WTC11 (cell line): ENCODE measurements at regions not wholly inside any gene's neighbourhood (a gene's known extent, or its start where the extent isn't known, plus 50 kb on each side); places are given as distances from the start of the nearest gene placed in this dataset.

ENCODE experiments used
- ATAC-seq: fragments of 200-7000 bp; cut with Tn5 transposase; 2 replicates; pipeline ENCODE4 v1.10.0; 2021; ENCODE audit warnings: mild to moderate bottlenecking, moderate library complexity
- CTCF ChIA-PET: fragments of 300-600 bp; sonication (Branson Sonifier 250); formaldehyde crosslinking; loops from one replicate; lab custom pipeline; 2021; ENCODE audit warnings: antibody characterized with exemption; lab: Charles Lee
- POLR2A ChIA-PET: fragments of 350-600 bp; sonication (Branson Sonifier 250); formaldehyde crosslinking; loops from one replicate; lab custom pipeline; 2021; ENCODE audit warnings: antibody characterized with exemption; lab: Charles Lee
- DNase-seq: peaks from one replicate; pipeline ENCODE4 v3.0.0; 2021; ENCODE audit warnings: low spot score
- H3K27ac Mint-ChIP-seq: 2 replicates; pipeline ENCODE4 v1.8.0; 2021; ENCODE audit warnings: mixed read lengths
- H3K27me3 Mint-ChIP-seq: 2 replicates; pipeline ENCODE4 v1.8.0; 2021; ENCODE audit warnings: low read depth, mild to moderate bottlenecking, moderate library complexity, mixed read lengths
- H3K36me3 Mint-ChIP-seq: 2 replicates; pipeline ENCODE4 v1.8.0; 2021; ENCODE audit warnings: mixed read lengths
- H3K4me1 Mint-ChIP-seq: 2 replicates; pipeline ENCODE4 v1.8.0; 2022; ENCODE audit warnings: mixed read lengths
- H3K4me3 Mint-ChIP-seq: 2 replicates; pipeline ENCODE4 v1.8.0; 2021; ENCODE audit warnings: mild to moderate bottlenecking, moderate library complexity, mixed read lengths
- H3K9me3 Mint-ChIP-seq: 2 replicates; pipeline ENCODE4 v1.8.0; 2021; ENCODE audit warnings: mixed read lengths
- ATF1 ChIP-seq: sonication (generic); formaldehyde crosslinking; IDR thresholded peaks from 2 replicates; pipeline ENCODE4 v1.8.1; 2023; ENCODE audit warnings: mild to moderate bottlenecking, moderate library complexity, missing genetic modification reagents
- ATF2 ChIP-seq: sonication (generic); formaldehyde crosslinking; IDR thresholded peaks from 2 replicates; pipeline ENCODE4 v1.8.1; 2022; ENCODE audit warnings: low read depth, missing genetic modification reagents, borderline replicate concordance
- E2F1 ChIP-seq: sonication (generic); formaldehyde crosslinking; IDR thresholded peaks from 2 replicates; pipeline ENCODE4 v1.8.0; 2022; ENCODE audit warnings: mild to moderate bottlenecking, missing genetic modification reagents
- E2F4 ChIP-seq: sonication (generic); formaldehyde crosslinking; IDR thresholded peaks from 2 replicates; pipeline ENCODE4 v1.8.1; 2022; ENCODE audit warnings: low read depth, mild to moderate bottlenecking, moderate library complexity, missing genetic modification reagents, borderline replicate concordance
- EMX1 ChIP-seq: fragments of 250-450 bp; sonication (Bioruptor Pico); IDR thresholded peaks from 2 replicates; pipeline ENCODE4 v1.8.0; 2021; ENCODE audit warnings: mild to moderate bottlenecking
- ESRRA ChIP-seq: sonication (generic); formaldehyde crosslinking; IDR thresholded peaks from 2 replicates; pipeline ENCODE4 v1.8.1; 2022; ENCODE audit warnings: mild to moderate bottlenecking, missing genetic modification reagents, borderline replicate concordance
- GABPB1 ChIP-seq: sonication (generic); formaldehyde crosslinking; IDR thresholded peaks from 2 replicates; pipeline ENCODE4 v1.8.1; 2023; ENCODE audit warnings: mild to moderate bottlenecking, missing genetic modification reagents
- GRHL2 ChIP-seq: fragments of 250-450 bp; sonication (Bioruptor Pico); IDR thresholded peaks from 2 replicates; pipeline ENCODE4 v1.8.0; 2022; ENCODE audit warnings: mild to moderate bottlenecking, moderate library complexity; ENCODE audit not compliant: insufficient replicate concordance, severe bottlenecking
- GTF2I ChIP-seq: fragments of 250-450 bp; sonication (Bioruptor Pico); conservative IDR thresholded peaks from 2 replicates; pipeline ENCODE4 v1.4.0; 2021; ENCODE audit warnings: mild to moderate bottlenecking
- HMGA2 ChIP-seq: fragments of 250-450 bp; sonication (Bioruptor Pico); IDR thresholded peaks from 2 replicates; pipeline ENCODE4 v1.4.0; 2021; ENCODE audit warnings: mild to moderate bottlenecking, moderate library complexity
- IRF2 ChIP-seq: sonication (generic); formaldehyde crosslinking; IDR thresholded peaks from 2 replicates; pipeline ENCODE4 v1.8.0; 2022; ENCODE audit warnings: low read depth, missing genetic modification reagents, borderline replicate concordance
- MLX ChIP-seq: sonication (generic); formaldehyde crosslinking; IDR thresholded peaks from 2 replicates; pipeline ENCODE4 v1.8.1; 2023; ENCODE audit warnings: mild to moderate bottlenecking, missing genetic modification reagents, moderate library complexity
- NFE2L1 ChIP-seq: sonication (generic); formaldehyde crosslinking; IDR thresholded peaks from 2 replicates; pipeline ENCODE4 v1.8.1; 2023; ENCODE audit warnings: missing genetic modification reagents
- NR3C1 ChIP-seq: sonication (generic); formaldehyde crosslinking; conservative IDR thresholded peaks from 2 replicates; pipeline ENCODE4 v1.8.1; 2023; ENCODE audit warnings: low read depth, mild to moderate bottlenecking, missing genetic modification reagents
- PRRX2 ChIP-seq: fragments of 250-450 bp; sonication (Bioruptor Pico); IDR thresholded peaks from 2 replicates; pipeline ENCODE4 v1.8.0; 2021; ENCODE audit warnings: mild to moderate bottlenecking
- SMAD4 ChIP-seq: sonication (generic); formaldehyde crosslinking; IDR thresholded peaks from 2 replicates; pipeline ENCODE4 v1.8.0; 2022; ENCODE audit warnings: mild to moderate bottlenecking, missing genetic modification reagents
- SP1 ChIP-seq: sonication (generic); formaldehyde crosslinking; conservative IDR thresholded peaks from 2 replicates; pipeline ENCODE4 v1.8.1; 2022; ENCODE audit warnings: missing genetic modification reagents
- TP53 ChIP-seq: sonication (generic); formaldehyde crosslinking; IDR thresholded peaks from 2 replicates; pipeline ENCODE4 v1.8.1; 2023; ENCODE audit warnings: mild to moderate bottlenecking, missing genetic modification reagents
- ZNF232 ChIP-seq: sonication (generic); formaldehyde crosslinking; IDR thresholded peaks from 2 replicates; pipeline ENCODE4 v1.8.0; 2022; ENCODE audit warnings: mild to moderate bottlenecking, missing genetic modification reagents
- ZNF396 ChIP-seq: fragments of 250-450 bp; sonication (Bioruptor Pico); IDR thresholded peaks from 2 replicates; pipeline ENCODE4 v1.8.0; 2021; ENCODE audit warnings: mild to moderate bottlenecking, moderate library complexity, borderline replicate concordance
- ZNF423 ChIP-seq: fragments of 250-450 bp; sonication (Bioruptor Pico); IDR thresholded peaks from 2 replicates; pipeline ENCODE4 v2.1.2; 2022; ENCODE audit warnings: mild to moderate bottlenecking, moderate library complexity
- ZSCAN18 ChIP-seq: fragments of 250-450 bp; sonication (Bioruptor Pico); IDR thresholded peaks from 2 replicates; pipeline ENCODE4 v2.1.2; 2022; ENCODE audit warnings: mild to moderate bottlenecking, moderate library complexity

GRCh38 chr2:59575191-59575590 is 978.3 kb downstream of the BCL11A start:
- Mint-ChIP-seq H3K9me3 (no peaks in the 10 kb centered on the region), H3K36me3 (no peaks in the 10 kb centered on the region), H3K4me1 (0 out of 2 replicates have a peak, but pooled peaks cover 3% of the 10 kb centered on the region), H3K27me3 (no peaks in the 10 kb centered on the region; the same call in 1 of the 2 replicates), H3K27ac (no peak overlapping the region), H3K4me3 (no peak overlapping the region)
- ATAC-seq (no peak), DNase-seq (no peak)
- POLR2A ChIA-PET: no interaction called here
- TF ChIP-seq SMAD4 (no peak), EMX1 (no peak), ESRRA (CRISPR knock-in tag) (no peak), ATF2 (CRISPR knock-in tag) (no peak), E2F1 (CRISPR knock-in tag) (no peak), GRHL2 (no peak), ZNF232 (CRISPR knock-in tag) (no peak), TP53 (CRISPR knock-in tag) (no peak), MLX (no peak), PRRX2 (no peak), E2F4 (no peak)
- CTCF ChIA-PET: no interaction called here

GRCh38 chr2:59572227-59572626 is 981.2 kb downstream of the BCL11A start:
- no peak for DNase-seq
- H3K27me3 Mint-ChIP-seq: no peaks in the 10 kb centered on the region; the same call in 1 of the 2 replicates
- H3K4me1 Mint-ChIP-seq: 0 out of 2 replicates have a peak, but pooled peaks cover 3% of the 10 kb centered on the region
- no peaks in the 10 kb centered on the region for H3K36me3 Mint-ChIP-seq
- POLR2A ChIA-PET: no interaction called here
- CTCF ChIA-PET: no interaction called here
- TF ChIP-seq TP53 (CRISPR knock-in tag) (no peak), SP1 (CRISPR knock-in tag) (no peak), EMX1 (no peak), GTF2I (CRISPR knock-in tag) (no peak), HMGA2 (CRISPR knock-in tag) (no peak), IRF2 (no peak), NFE2L1 (no peak), E2F4 (no peak), NR3C1 (CRISPR knock-in tag) (no peak), ZNF396 (CRISPR knock-in tag) (no peak), GABPB1 (CRISPR knock-in tag) (no peak), ATF1 (CRISPR knock-in tag) (no peak), ZNF423 (no peak), ZSCAN18 (CRISPR knock-in tag) (no peak)
- TF ChIP-seq, all 79 proteins: peak for 0
- H3K9me3 Mint-ChIP-seq: no peaks in the 10 kb centered on the region
- H3K27ac Mint-ChIP-seq: no peak overlapping the region
- H3K4me3 Mint-ChIP-seq: no peak overlapping the region
- ATAC-seq: no peak
